GM21825 (cell line): ENCODE measurements at regions not wholly inside any gene's neighbourhood (a gene's known extent, or its start where the extent isn't known, plus 50 kb on each side); places are given as distances from the start of the nearest gene placed in this dataset.
"Not testable (repeated sequence)": the region's sequence is repeated elsewhere in the genome, so short reads cannot be mapped to it uniquely, and the experiment has no call there.

Source experiments
- ATAC-seq: cut with Tn5 transposase; IDR thresholded peaks from one replicate; pipeline ENCODE4 v1.9.1; 2021; ENCODE audit warnings: mild to moderate bottlenecking, moderate library complexity; ENCODE audit not compliant: unreplicated experiment

- no peak for ATAC-seq
Observed at GRCh38 chr4:12138488-12138887, 709.8 kb upstream of the HS3ST1 start.

DNA sequence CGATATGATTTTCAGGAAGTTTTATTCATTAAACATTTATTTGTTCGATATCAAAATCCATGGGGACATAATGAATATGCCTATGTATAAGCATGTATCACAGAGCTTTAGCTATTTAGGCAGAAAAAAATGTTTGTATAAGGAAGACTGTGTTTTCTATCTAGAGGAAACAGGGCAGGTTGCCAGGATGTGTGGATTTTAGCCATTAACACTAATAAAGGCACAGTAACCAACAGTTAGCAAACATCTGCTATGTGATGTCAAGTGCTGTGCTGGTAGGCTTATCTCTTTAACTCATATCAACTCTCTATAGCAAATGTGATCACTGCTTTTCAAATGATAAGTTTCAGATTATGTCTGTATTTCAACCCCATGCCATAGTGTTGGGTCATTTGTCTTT is 708.9 kb upstream of the HS3ST1 start:
- ATAC-seq = no peak

- ATAC-seq = no peak
Observed at GRCh38 chr4:12126474-12126873, 697.8 kb upstream of the HS3ST1 start.

- ATAC-seq = no peak
Observed at GRCh38 chr4:12124138-12124537, 695.4 kb upstream of the HS3ST1 start.

DNA sequence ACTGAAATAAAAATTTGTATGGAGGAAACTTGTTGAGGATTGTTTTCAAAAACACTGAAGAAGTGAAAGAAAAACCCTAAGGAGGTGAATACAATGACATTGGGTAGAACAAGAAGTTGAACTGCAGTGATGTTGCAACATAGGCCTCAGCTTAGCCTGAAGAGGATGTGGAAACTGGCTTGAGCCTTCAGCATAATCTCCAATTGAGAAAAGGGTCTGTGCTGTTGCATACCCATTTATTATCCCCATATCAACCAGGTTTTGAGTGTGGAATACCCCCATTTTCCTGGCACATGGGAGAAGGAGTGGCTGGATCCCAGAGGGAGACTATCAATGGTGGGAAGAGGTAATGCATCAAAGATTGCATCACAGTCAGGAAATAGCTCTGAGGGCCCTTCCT is 695.0 kb upstream of the HS3ST1 start:
- ATAC-seq = no peak

DNA sequence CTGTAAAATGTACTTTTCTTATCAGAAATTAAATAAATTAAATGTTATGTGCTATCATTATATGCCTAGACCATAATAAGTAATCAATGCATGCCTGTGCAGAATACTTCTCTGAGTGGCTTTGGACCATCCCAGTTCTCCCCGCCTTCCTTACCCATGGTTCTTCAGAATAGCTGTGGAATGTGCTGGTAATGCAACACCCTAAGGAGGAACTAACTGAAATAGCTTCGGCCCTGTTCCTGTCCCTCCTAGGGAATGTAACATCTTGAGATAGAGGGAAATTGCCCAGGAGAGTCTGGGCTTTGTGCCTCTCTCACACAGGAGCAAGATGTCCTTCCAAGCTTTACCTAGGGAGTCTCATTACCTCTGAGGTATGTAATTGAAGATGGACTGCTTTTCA is 693.6 kb upstream of the HS3ST1 start:
- no peak for ATAC-seq

- ATAC-seq = no peak
Observed at GRCh38 chr4:12120968-12121367, 692.3 kb upstream of the HS3ST1 start.

- peak; percentile 88 for ATAC-seq
Observed at GRCh38 chr4:12118651-12119213, 690.0 kb upstream of the HS3ST1 start.

DNA sequence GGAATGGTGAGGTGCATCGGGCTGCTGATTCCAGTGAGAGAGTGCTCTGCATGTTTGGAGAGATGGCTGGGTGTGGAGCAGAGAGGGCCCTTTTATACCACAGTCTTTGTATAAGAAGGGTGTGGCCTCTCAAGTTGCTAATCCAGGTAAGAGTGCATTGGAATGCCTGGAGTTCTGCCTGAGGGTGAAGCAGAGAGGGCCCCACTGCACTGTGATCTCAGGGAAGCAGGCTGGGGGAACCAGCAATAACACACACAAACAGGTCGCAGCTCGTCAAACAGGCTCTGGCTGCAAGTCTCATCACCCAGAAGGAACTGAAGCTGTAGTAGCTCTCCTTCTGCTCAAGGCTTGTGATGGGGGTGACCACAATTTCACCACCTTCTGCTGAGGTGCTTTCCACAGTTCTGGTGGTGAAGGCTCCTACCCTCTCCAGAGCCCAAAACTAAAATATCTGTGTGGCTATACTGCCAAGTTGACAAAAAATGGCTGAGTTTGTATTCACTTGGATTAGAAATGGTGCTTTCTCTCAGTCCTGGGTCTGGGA is 687.4 kb upstream of the HS3ST1 start:
- no peak for ATAC-seq

DNA sequence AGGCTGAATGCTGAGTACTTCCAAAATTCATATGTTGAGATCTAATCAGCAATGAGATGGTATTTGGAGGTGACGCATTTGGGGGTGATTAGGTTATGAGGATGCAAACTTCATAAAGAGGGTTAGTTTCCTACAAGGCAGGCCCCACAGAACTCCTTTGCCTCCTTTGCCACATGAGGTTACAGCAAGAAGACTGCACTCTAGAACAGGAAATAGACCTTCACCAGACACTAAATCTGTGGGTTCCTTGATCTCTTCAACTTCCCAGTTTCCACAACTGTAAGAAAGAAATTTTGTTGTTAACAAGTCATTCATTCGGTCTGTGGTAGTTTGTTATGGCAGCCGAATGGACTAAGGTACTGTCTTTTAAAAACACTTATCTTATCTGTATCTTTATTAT is 681.9 kb upstream of the HS3ST1 start:
- no peak for ATAC-seq

- ATAC-seq = not testable (repeated sequence)
Observed at GRCh38 chr4:12109056-12109455, 680.4 kb upstream of the HS3ST1 start.

DNA sequence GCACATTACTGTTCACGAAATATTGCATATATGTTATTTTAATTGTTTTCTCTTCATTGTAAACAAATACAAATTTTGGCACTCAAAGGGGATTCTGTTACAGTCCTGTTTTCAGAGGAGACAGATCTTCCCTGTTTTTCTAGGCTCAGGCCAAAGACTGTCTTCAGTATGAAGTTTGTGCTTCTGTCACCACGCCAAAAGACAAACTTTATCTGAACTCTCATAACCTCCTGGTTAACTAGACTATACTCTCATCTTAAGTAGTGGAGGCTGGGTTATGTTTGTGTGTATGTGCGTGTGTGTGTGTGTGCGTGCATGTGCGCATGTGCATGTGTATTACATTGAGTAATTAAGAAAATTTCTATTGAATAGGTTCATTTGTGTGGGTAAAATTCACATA is 676.8 kb upstream of the HS3ST1 start:
- ATAC-seq = no peak

- not testable (repeated sequence) for ATAC-seq
Observed at GRCh38 chr4:12089920-12090319, 661.2 kb upstream of the HS3ST1 start.

DNA sequence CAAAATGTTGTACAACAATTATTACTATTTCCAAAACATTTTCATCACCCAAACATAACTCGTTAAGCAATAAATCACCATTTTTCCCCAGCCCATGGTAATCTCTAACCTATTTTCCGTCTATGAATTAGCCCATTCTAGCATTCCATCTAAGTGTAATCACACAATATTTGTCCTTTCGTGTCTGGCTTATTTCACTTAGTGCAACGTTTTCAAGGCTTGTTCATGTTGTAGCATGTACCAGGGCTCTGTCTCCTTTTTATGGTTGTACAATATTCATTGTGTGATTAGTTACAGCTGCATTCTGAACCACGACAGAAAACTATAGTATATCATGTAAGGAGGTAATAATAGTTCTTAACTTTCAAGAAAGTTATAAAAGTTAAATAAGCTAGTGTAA is 656.0 kb upstream of the HS3ST1 start:
- ATAC-seq = no peak

GRCh38 chr4:12071316-12071715 is 642.6 kb upstream of the HS3ST1 start:
- ATAC-seq = no peak

GRCh38 chr4:12053966-12054365 is 625.3 kb upstream of the HS3ST1 start:
- no peak for ATAC-seq

GRCh38 chr4:12053556-12053955 is 624.9 kb upstream of the HS3ST1 start:
- no peak for ATAC-seq

- ATAC-seq = no peak
Observed at GRCh38 chr4:12050357-12050756, 621.7 kb upstream of the HS3ST1 start.

DNA sequence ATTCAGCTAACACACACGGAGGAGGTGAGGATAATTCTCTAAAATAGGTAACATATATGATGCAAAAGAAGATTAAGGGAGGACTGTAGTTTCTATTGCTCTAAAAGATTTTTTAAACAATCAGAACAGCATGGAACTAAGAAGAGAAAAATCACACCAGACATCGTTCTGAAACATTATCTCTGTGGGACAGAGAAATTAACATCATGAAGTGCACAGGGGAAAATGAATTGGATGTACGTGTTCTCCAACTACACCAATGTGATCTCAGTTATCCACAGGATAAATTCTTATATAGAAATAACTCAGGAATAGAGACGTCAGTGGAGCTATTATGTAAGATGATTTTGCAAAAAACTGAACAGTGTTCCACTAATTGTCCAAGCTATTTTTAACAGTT is 614.1 kb upstream of the HS3ST1 start:
- no peak for ATAC-seq

DNA sequence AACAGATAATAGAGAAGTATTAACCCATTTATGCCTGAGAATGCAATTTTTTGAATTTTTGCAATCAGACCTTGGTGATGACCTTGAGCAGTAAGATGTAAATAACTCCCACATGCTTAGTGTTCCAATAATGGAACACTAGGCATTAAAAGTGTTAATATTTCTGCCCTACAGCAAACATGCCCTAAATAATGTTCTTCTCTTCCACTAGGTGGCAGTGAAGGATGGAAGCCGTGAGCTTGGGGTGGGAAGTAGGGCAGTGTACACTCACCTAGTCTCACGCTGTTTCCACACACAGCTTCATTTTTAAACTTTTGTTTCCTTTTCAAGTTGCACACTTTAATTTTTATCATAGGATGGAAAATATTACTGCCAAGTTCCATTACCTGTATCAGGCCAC is 613.1 kb upstream of the HS3ST1 start:
- ATAC-seq = no peak

- no peak for ATAC-seq
Observed at GRCh38 chr4:12036450-12036849, 607.8 kb upstream of the HS3ST1 start.

GRCh38 chr4:12028258-12028657 is 599.6 kb upstream of the HS3ST1 start:
- ATAC-seq = no peak

DNA sequence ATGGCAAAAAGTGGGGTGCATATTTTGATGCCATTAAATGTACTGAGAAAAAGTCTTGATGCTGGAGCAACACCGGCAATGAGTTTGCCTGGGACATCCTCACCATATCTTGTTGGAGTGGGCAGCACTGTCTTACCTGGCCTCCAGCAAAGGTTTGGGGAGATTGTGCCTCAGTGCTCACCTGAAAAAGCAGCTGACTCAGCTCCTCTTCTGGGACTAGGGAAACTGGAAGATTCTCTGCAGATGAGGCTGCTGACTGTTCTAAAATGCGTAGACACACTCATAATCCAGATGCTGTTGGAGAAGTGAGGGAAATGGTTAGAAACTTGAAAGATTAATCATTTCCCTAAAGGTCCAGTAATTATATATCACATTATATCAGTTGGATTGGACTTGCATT is 593.7 kb upstream of the HS3ST1 start:
- no peak for ATAC-seq
